ENCODE measurements at regions not wholly inside any gene's neighbourhood (a gene's known extent, or its start where the extent isn't known, plus 50 kb on each side); places are given as distances from the start of the nearest gene placed in this dataset.

DNA sequence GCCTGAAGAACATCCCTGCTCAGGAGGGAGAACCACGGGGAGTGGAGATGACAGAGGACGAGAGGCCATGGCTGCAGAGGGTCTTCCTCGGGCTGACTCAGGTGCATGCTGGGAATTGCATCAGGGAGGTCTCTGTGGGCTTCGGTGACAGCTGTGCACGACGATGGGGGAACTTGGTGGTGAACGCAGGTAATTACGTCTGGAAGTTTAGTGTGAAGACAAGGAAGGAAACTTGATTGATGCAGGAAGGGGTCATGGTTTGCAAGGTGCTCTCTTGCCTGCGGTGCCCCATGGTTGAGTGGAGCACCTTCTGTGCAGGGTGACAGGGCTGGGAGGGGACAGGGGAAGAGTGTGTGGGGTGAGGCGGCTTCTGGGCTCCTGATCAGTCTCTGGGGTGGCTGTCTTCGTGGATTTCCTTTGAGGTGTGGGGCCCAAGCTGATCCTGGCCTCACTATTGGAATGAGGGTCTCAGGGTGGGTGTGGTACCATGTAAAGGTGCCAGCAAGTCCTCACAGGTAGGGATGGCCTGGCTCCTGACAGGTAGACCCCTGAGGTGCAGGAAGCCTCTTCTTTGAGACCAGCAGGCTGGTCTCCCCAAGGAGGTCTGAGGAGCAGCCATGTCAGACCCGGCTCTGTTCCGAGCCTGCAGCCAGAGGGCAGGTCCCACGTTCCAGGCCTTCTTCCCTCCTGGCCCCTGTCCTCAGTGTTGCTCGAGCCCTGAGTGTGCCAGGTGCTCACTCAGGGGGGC lies 1020.1 kb downstream of the TBC1D22A start:
- H3K4me3 Mint-ChIP-seq = no peak overlapping the region
- peaks cover 6% of the 10 kb centered on the region for H3K27me3 Mint-ChIP-seq
- no peak overlapping the region for H3K27ac Mint-ChIP-seq

DNA sequence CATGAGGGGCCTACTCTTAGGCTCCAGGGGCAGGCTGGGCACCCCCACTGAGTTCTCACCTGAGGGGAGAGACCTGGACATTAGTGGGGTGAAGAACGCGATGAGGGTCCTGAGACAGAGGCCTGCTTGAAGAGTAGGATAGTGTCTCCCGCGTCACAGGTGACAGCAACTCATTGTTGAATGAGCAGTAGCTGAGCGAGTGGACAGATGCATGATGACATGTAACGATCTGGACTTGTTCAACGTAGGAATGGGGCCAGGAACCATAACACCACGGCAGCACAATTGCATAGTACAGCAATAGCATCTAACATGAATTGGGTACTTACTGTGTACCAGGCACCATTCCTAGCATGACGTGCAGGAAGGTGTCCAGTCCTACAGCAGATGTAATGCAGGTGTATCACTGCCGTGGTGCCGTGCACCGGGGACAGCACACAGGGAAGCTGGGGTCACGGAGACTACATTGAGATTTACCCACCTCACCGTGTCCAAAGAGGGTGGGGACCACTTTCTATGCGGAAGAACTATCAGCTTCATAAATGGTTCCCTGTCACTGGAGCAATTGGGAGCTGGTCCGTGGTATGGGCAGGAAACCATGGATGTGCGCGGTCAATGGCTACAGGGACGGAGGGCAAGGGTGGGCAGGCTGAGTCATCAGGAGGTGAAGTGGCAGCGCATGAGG lies 1019.1 kb downstream of the TBC1D22A start:
- WGBS (ENCODE audit: insufficient coverage) = 94% methylated on average over 20 of the region's 20 CpGs

More for the DNA sequence above, 1020.1 kb downstream of the TBC1D22A start:
- ATAC-seq (ENCODE audit: low read depth) = no peak
- H3K4me1 Mint-ChIP-seq = no peaks in the 10 kb centered on the region
- ChIA-PET POLR2A (no interaction called here), CTCF (no interaction called here)
- no peaks in the 10 kb centered on the region for H4K20me1 ChIP-seq (ENCODE audit: control insufficient read depth, insufficient read depth, low read length, poor library complexity, severe bottlenecking)
- H3K27ac ChIP-seq (ENCODE audit: low read length in 2 of 2) = no peak overlapping the region
- H3K4me3 ChIP-seq (ENCODE audit: control extremely low read depth in 1 of 5, extremely low read depth in 1 of 5, insufficient read depth in 1 of 5, low read depth in 2 of 5, low read length in 4 of 5) = no peak overlapping the region
- no peak overlapping the region for H3K4me2 ChIP-seq (replicated peaks; ENCODE audit: low read depth, low read length, poor library complexity, severe bottlenecking)
- H3K9me3 ChIP-seq (ENCODE audit: control extremely low read depth in 1 of 3, control insufficient read depth in 2 of 3, insufficient read depth in 1 of 3, low read length in 2 of 3) = peaks cover 0 to 32% (median 11%) of the 10 kb centered on the region in 3 donors
- H3K36me3 ChIP-seq (replicated peaks in 1 of 2; ENCODE audit: control extremely low read depth in 1 of 2, control insufficient read depth in 1 of 2, extremely low read depth in 1 of 2, insufficient read depth in 2 of 2, low read length in 1 of 2) = no peaks in the 10 kb centered on the region
- H3K27me3 ChIP-seq (replicated peaks in 1 of 4; ENCODE audit: control extremely low read depth in 1 of 4, control insufficient read depth in 3 of 4, insufficient read depth in 4 of 4, low read length in 3 of 4) = peaks cover 0 to 6% (median 0%) of the 10 kb centered on the region in 4 experiments
- H3K4me1 ChIP-seq (ENCODE audit: control insufficient read depth in 2 of 2, insufficient read depth in 2 of 2, low read length in 2 of 2) = no peaks in the 10 kb centered on the region
- no peaks in the 10 kb centered on the region for H3K79me2 ChIP-seq (ENCODE audit: control insufficient read depth, insufficient read depth, low read length)
- no peak overlapping the region for H2AFZ ChIP-seq (ENCODE audit: insufficient read depth, low read depth, low read length, poor library complexity, severe bottlenecking)
- TF ChIP-seq, protein P1, sequence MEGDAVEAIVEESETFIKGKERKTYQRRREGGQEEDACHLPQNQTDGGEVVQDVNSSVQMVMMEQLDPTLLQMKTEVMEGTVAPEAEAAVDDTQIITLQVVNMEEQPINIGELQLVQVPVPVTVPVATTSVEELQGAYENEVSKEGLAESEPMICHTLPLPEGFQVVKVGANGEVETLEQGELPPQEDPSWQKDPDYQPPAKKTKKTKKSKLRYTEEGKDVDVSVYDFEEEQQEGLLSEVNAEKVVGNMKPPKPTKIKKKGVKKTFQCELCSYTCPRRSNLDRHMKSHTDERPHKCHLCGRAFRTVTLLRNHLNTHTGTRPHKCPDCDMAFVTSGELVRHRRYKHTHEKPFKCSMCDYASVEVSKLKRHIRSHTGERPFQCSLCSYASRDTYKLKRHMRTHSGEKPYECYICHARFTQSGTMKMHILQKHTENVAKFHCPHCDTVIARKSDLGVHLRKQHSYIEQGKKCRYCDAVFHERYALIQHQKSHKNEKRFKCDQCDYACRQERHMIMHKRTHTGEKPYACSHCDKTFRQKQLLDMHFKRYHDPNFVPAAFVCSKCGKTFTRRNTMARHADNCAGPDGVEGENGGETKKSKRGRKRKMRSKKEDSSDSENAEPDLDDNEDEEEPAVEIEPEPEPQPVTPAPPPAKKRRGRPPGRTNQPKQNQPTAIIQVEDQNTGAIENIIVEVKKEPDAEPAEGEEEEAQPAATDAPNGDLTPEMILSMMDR (IDR thresholded peaks at IDR 0.05) = no peak
- no peak for TF ChIP-seq EZH2 (IDR thresholded peaks at IDR 0.05; ENCODE audit: borderline replicate concordance, insufficient read depth, low read depth, low read length, poor library complexity, severe bottlenecking)
- peaks cover 6% of the 10 kb centered on the region for H3K9me3 Mint-ChIP-seq (ENCODE audit: insufficient read depth)
- no peak for DNase-seq
- intact Hi-C loops (cut with micrococcal nuclease) = no loop called here
- 74% methylated on average over 15 of the region's 15 CpGs for WGBS (ENCODE audit: insufficient coverage)
- H3K9ac ChIP-seq (ENCODE audit: low read length) = no peak overlapping the region

More for the DNA sequence above, 1019.1 kb downstream of the TBC1D22A start:
- ChIA-PET CTCF (no interaction called here), POLR2A (no interaction called here)
- no peak for TF ChIP-seq EZH2 (IDR thresholded peaks at IDR 0.05; ENCODE audit: borderline replicate concordance, insufficient read depth, low read depth, low read length, poor library complexity, severe bottlenecking)
- TF ChIP-seq, protein P1 (IDR thresholded peaks at IDR 0.05) = no peak
- ATAC-seq (ENCODE audit: low read depth) = no peak
- no peak overlapping the region for H3K4me2 ChIP-seq (replicated peaks; ENCODE audit: low read depth, low read length, poor library complexity, severe bottlenecking)
- no peak overlapping the region for H2AFZ ChIP-seq (ENCODE audit: insufficient read depth, low read depth, low read length, poor library complexity, severe bottlenecking)
- H3K9ac ChIP-seq (ENCODE audit: low read length) = no peak overlapping the region
- no peaks in the 10 kb centered on the region for H3K79me2 ChIP-seq (ENCODE audit: control insufficient read depth, insufficient read depth, low read length)
- no peaks in the 10 kb centered on the region for H3K4me1 ChIP-seq (ENCODE audit: control insufficient read depth in 2 of 2, insufficient read depth in 2 of 2, low read length in 2 of 2)
- Mint-ChIP-seq H3K27me3 (peaks cover 6% of the 10 kb centered on the region), H3K4me3 (no peak overlapping the region), H3K9me3 (ENCODE audit: insufficient read depth) (peaks cover 6% of the 10 kb centered on the region), H3K4me1 (no peaks in the 10 kb centered on the region), H3K27ac (no peak overlapping the region)
- H3K27me3 ChIP-seq (replicated peaks in 1 of 4; ENCODE audit: control extremely low read depth in 1 of 4, control insufficient read depth in 3 of 4, insufficient read depth in 4 of 4, low read length in 3 of 4) = peaks cover 0 to 6% (median 0%) of the 10 kb centered on the region in 4 experiments
- no peak overlapping the region for H3K4me3 ChIP-seq (ENCODE audit: control extremely low read depth in 1 of 5, extremely low read depth in 1 of 5, insufficient read depth in 1 of 5, low read depth in 2 of 5, low read length in 4 of 5)
- no peaks in the 10 kb centered on the region for H4K20me1 ChIP-seq (ENCODE audit: control insufficient read depth, insufficient read depth, low read length, poor library complexity, severe bottlenecking)
- H3K27ac ChIP-seq (ENCODE audit: low read length in 2 of 2) = no peak overlapping the region
- no peaks in the 10 kb centered on the region for H3K36me3 ChIP-seq (replicated peaks in 1 of 2; ENCODE audit: control extremely low read depth in 1 of 2, control insufficient read depth in 1 of 2, extremely low read depth in 1 of 2, insufficient read depth in 2 of 2, low read length in 1 of 2)
- peaks cover 0 to 35% (median 11%) of the 10 kb centered on the region in 3 donors for H3K9me3 ChIP-seq (ENCODE audit: control extremely low read depth in 1 of 3, control insufficient read depth in 2 of 3, insufficient read depth in 1 of 3, low read length in 2 of 3)
- intact Hi-C loops (cut with micrococcal nuclease) = no loop called here
- DNase-seq = no peak
